ENCODE measurements at regions not wholly inside any gene's neighbourhood (a gene's known extent, or its start where the extent isn't known, plus 50 kb on each side); places are given as distances from the start of the nearest gene placed in this dataset.

DNA sequence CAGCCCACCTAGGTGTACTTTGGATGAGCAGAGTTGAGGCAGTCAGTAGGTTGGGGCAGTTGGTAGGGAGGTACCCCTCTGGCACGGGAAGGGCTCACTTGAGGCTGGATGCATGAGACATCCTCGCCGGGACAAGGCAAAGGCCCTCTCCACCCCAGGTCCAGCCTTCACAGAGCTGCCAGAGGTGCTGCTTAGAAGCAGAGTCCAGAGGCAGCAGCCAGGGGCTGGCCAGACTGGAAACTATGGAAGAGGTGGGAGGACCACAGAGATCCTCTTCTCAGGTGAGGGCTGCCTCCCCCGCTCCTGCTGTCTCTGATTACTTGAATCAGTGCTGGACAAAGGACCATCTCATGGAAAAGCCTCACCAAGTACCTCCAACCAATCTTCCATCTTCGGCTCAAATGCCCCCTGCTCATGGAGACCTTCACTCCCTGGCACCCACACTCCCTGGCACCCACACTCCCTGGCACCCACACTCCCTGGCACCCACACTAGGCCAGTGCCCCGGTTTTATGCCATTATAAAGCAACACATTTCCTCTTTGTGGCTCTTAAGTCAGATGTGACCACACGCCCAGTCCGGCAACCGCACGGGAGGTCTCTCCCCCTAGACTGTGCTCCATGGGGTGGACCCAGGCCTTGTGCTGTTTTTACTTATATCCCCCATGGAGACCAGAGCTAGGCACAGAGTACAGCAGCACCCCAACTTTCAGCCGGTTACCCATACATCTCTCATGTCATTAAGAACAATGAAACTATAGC, 100.1 kb downstream of the YTHDF1 start:
- no peak for DNase-seq

DNA sequence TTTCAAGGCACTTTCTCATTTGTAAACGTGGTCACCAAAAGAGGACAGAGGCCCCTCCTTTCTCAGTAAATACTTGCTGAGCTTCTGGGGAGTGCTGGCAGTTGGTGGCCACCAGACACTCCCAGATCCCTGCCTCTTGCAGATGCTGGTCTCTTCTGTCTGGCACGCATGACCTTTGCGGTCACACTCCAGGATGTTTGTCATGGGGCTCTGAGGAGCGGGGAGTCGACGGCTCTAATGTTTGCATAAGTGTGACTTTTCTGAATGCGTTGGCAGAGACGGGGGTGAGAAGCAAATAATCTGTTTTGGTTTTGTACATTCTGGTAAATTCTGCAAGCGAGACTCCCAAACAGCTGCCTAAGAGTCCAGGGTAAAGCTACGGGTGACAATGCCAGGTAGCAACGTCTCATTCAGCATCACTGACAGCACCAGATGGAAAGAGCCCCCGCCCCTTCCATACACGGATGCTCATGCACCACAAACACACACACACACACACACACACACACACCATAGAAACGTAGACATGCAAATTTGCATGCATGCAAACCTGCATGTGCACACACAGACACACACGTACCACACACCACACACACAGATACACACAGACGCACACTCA, 101.1 kb downstream of the YTHDF1 start:
- no peak for DNase-seq

DNA sequence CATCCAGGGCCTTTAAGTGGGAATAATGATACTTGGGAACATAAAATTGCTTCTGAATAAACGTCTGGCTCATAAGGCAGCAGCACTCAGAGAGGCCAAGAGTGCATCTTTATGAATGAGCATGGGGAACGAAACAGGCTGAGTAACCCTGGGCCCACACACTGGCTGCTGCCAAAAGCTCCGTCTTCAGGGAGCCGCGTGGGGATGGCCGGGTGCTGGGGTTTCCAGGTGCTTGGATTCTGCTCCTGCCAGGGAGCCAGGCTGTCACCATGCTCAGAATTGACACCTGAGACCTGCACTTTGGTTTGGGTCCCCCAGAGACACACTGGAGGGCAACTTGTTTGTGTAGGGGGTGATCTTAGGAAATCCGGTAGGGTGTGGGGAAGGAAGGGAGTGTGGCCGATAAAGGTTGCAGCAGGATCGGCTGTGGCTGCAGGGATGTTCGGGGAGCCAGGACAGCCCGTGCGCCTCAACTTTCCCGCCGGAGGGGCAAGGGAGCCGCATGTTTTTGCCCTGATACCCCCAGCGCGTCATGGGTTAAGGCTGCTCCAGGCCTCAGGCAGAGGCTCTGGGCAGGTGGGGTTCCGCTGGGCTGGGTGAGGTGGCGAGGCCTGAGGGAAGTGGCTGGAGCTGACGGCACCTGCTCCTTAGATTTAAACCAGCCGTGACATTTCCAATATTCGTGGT, 101.8 kb downstream of the YTHDF1 start:
- DNase-seq: no peak

DNA sequence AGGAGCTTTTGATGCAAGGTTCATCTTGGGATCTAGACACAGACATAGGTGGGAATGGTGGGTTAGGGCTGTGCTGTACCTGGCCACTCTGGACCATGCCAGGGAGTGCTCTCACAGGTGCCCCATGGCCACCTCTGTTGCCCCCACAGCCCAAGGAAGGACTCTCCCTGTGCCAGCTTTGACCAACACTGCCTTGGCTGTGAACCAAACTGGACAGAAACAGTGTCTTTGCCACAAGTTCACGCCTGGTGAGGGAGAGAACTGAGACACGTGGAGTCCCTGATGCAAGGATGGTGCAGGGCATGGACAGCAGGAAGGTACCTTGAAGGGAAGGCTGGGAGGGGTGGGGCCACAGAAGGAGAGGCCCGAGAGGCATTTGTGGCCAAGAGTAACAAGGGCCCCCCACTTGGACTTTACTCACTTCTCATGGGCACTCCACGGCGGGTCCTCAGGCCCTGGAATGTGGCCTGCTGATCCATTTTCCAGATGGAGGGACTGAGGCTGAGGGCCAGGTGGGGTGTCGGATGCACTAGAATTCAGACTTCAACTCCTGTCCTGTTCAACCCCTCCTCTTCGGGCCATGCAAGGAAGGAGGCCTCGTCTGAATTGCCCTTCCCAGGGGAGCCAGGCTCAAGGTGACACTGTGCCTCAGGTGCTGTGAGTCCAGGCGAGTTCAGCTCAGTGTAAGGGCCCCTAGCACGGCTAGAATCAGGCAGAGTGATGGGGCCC, 103.3 kb downstream of the YTHDF1 start:
- DNase-seq: no peak

DNA sequence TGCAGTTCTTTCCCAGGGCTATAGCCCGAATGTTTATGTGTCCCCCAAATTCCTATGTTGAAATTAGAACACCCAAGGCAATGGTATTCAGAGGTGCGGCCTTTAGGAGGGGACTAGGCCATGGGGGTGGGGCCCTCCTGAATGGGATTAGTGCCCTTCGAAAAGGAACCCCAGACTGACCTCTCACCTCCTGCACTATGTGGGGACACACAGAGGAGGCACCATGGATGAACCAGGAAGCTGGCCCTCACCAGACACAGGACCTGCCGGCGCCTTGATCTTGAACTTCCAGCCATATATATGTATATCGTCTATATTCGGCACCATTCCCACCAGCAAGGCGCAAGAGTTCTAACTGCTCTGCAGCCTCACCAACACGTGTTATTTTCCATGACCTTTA, 101.5 kb upstream of the BHLHE23 start:
- DNase-seq: no peak

DNA sequence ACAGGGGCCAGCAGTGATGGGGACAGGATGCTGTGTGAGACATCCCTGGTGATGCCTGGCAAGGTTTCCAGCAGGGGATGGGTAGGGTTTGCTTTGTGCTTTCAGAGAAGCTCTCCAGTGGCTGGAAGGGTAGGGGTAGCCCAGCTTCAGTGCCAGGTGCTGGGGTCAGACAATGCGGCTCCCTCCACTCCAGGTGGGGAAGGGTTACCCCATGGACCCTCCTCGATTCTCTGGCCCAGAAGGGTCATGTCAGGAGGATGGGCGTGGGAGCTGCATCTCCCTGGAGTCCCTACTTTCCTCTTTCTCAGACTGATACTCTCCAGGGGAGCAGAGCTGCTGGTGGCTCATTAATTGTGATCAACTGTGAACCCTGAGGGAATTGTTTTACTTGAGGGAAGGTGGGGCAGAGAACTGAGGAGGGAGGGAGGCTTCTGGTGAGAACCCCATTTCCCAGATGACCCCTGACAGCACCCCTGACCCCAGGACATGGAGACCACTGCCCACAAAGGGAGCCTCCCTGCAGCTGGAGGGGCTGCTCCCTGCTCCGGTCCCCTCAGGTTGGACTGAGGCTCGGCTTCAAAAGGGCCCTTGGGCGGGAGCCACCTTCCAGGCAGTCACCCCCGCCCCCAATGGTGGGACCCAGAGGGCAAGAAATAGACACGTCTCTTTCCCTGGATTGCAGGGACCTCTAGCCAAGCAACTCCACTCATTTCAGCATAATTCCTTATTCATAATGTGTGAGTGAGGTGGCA, 100.9 kb upstream of the BHLHE23 start:
- DNase-seq: no peak

DNA sequence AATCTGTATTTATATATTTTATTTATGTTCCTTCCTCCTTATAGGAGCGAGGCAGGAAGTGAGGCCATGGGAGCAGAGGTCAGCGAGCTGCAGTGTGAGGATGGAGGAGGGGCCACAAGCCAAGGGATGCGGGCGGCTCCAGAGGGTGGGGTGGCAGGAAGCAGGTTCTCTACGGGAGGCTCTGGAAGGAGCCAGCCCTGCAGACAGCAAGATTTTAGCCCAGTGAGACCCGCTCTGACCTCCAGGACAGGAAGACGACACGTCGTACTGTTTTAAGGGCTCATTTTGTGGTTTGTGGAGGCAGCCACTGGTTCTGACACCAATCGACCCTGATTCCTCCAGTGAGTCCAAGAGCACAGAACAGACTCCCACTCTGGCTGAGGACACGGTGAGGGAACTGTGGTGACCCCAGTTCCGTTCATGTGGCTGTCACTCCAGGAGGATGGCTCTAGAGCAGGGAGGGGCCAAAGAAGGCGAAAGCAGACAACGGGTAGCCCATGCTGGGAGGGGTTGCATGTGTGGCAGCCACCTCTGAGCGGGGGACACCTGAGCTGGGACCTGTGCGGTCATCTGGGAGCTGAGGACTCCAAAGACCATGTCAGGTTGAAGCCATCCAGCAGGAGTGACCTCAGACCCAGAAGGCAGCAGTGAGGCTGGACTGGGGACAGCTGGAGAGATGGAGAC, 100.1 kb upstream of the BHLHE23 start:
- DNase-seq: no peak

DNA sequence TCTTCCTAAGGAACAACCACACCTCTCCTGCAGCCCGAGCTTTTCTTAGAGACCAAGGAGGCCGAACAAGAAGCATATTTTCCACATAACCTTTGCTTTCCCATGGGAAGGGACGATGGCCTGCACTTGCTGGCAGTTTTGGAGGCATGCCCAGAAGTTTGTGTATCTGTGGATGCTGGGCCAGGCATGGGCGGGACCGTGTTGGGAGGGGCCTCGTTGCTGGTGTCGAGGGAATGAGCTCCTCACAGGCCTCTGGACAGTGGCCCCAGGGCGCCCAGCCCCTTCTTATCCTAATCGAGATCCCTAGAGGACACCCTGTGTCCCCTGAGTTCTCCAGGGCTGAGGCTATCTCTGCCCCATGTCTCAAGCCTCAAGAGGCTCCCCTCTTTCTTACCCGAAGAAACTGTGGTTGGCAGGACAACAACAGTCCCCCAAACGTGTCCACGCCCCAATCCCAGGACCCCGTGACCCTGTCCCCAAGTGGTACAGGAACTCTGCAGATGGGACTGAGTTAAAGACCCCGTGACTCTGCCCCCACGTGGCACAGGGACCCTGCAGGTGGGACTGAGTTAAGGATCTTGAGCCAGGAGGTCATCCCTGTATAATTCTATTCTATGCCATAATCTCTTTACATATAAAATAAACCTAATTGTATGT, 99.5 kb upstream of the BHLHE23 start:
- DNase-seq: no peak

DNA sequence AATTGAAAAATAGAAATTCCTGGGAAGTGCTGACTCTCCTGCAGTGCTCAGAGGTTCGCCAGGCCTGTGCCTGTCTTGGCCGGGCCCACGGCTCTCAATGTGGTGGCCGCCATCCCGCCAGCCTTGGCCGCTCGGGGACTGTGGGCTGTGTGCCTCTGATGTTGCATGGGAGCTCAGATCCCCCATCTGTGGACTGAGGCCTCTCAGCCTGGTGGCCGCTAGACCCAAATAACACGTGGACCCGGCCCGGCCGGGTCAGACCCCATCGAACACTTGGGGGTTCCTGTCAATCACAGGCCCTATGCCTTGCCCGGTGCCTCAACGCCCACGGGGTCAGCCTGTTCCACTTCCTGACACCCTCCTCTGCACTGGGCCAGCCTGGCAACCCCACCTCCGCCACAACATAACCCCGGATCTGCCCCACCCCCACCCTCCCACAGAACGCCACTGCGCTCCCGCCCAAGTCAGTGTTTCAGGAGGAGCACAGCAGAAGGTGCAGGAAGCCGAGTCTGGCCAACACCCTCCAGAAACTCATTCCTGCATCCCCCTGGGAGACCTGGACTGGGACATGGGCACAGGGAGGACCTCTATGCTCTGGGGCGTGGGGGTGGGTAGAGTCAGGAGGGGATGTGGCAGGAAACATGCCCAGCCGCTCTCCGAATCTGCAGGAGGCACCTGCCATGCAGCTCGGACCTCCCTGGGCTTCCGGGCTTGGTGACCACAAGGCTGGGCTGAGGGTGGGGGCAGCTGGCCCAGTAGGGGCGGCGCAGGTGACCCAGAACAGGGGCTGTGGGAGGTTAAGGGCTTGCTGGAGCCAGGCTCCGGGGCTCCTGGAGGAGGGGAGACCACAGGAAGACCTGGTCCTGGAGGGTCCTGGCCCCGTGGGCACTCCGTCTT, 98.7 kb upstream of the BHLHE23 start:
- no peak for DNase-seq

DNA sequence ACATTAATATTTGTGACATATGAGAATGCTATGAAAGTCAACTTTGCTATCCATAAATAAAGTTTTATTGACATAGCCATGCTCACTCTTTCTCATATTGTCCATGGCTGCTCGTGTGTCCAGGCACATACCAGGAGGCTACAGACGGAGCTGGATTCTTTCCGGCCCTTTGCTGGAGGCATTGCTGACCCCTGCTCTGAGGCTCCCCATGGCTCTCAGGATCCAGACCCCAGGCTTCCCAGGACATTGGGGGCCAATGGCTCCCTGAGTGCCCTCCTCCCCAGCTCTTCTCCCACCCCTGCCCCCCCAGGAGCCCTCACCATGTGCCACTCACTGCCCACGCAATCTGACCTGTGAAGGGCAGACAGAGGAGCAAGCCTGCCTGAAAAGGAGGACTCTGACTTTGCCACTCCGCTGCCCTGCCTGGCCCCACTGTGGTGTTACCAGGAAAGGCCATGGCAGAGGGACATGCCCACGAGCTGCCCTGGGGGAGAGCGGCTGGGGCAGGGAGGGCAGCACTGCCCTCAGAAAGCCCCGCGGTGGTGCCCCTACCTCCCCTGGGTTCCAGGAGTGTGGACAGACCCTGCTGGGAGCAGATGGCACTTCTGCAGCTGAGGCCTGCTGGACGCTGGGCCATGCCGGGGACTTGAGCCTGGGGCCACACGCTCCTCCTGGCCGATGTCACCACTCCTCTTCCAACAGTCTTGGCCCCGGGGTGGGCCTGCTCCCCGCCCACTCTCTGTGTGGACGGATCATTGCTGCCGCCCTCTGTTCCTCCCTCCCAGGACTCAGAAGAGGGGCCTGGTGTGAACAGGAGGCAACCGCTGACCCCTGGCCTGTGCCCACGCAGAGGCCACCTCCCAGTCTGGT, 97.8 kb upstream of the BHLHE23 start:
- DNase-seq: no peak

DNA sequence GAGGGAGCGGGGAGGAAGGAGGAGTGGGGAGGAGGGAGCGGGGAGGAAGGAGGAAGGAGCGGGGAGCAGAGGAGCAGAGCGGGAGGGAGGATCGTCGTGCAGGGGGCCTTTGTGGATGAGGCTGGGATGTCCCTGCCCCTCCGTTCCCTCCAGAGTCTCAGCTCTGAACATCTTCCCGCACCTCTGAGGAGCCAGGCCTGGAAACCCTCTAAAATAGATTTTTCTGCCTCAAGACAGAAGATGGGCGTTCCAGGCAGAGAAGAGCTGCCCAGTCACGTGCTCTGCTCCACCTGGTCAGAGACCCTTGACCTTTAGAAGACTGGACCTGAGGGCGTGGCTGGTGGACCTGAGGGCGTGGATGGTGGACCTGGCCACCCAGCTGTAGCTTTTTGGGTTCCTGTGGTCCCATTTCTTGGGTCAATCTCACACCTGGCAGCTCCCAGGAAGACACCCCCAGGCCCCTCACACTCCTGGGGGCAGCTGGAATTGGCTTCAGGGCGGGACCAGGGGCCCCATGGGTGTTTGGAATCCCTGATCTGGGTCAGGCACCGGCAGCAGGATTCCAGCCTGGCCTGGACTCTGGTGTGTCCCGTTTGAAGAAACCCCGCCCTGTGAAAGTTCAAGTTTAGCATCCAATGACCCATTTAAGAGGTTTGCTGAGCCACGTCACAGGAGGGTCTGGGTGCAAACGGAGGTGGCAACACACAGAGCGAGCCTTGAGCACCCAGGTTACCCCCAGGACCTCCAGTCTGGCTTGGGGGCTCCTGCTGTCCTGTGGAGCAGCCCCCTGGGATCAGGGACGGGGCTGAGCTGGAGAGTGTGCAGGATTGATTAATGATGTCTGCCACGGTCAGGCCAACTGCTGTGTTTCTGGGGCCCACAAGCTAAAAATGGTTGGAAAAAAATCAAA, 96.9 kb upstream of the BHLHE23 start:
- DNase-seq: peak; percentile 4

DNA sequence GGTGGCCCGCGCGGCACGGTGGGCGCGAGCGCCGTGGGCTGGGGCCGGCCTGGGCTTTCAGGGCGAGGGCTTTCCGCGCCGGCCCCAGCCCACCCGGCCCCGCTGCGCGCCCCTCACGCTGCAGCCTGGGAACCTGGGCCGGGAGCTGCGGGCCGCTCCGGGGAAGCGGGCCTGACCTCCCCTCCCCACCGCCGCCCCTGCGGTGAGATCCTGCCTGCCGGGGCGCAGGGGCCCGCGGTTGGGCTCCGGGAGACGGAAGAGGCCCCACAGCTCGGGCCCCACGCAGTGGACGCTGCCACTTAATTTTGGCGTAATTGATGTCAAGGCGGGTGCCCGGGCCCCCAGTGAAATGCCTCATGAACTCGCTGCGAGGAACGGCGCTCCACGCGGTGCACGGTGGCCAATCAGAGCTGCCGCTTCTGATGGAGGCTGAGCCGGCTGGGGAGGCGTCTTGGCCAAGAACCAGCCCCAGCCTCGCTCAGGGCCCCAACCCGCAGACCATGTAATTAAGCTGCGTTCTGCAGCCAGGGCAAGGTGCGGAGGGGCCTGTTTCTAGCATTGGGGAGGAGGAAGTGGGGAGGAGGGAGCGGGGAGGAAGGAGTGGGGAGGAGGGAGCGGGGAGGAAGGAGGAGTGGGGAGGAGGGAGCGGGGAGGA, 96.1 kb upstream of the BHLHE23 start:
- peak; percentile 39 for DNase-seq

DNA sequence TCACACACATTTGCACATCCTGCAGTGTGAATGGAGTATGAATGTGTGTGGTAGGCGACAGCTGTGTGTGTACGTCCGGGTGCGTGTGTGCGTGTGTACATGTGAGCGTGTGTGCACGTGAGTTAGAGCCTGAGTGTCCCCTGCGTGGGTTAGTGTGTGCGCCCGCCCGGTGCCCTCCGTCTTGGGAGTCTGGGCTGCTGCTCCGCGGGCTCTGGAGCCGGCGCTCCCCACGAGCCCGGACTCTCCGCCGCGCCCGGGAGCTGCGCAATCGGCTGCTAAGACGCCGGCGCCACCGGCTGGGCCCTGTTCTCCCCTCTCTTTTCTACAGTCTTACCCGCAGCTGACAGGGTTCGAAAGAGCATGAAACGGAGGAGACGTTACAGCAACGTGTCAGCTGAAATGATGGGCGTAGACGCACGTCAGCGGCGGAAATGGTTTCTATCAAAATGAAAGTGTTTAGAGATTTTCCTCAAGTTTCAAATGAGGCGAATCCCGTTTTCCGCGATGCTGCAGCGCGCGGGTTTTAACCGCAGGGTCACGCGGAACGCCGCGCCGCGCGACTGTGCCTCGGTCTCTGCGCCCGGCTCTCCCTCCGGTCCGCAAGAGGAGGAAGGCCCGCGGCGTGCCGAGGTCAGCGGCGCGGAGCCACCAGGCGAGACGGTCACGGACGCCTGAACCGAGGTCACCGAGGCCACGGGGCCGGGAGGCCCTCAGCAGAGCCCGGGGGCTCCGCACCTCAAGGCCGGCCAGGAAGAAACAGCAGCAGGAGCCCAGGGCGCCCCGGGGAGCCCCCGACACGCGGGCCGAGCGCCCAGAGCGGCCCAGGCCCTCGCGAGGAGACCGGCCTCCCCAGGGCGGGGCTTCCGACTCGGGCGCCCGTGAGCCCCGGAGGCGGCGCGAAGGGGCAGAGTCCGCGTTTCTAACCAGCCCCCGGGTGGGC, 95.3 kb upstream of the BHLHE23 start:
- peak; percentile 56 for DNase-seq

DNA sequence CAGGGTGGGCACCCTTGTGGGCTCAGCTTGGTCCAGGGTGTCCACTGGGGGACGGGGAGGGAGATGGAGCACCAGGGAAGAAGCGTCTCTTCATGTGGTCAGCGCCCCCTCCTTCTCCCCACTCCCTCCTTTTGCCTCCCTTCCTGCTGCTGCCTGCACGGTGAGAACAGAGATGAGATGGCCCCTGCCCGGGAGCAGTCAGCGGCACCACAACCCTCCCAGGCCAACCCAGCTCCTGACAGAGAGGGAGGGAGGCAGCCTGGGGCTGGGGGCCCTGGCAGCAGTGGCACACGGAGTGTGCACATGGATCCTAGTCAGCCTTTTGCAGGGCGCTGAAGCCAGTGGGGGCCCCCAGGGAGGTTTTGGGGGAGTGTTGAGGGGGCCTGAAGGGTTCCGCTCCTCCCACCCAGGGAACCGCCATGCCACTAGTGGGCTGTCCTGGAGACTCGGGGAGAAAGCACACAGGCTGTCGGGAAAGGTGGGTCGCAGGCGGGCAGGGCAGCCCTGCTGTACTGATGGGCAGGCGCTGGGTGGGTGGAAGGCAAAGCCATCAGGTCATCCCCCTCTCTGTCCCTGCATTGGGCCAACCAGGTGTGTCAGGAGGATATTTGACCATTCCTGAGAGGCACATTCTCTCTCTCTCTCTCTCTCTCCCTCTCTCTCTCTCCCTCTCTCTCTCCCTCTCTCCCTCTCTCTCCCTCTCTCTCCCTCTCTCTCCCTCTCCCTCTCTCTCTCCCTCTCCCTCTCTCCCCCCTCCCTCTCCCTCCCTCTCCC, 94.3 kb upstream of the BHLHE23 start:
- DNase-seq: no peak

DNA sequence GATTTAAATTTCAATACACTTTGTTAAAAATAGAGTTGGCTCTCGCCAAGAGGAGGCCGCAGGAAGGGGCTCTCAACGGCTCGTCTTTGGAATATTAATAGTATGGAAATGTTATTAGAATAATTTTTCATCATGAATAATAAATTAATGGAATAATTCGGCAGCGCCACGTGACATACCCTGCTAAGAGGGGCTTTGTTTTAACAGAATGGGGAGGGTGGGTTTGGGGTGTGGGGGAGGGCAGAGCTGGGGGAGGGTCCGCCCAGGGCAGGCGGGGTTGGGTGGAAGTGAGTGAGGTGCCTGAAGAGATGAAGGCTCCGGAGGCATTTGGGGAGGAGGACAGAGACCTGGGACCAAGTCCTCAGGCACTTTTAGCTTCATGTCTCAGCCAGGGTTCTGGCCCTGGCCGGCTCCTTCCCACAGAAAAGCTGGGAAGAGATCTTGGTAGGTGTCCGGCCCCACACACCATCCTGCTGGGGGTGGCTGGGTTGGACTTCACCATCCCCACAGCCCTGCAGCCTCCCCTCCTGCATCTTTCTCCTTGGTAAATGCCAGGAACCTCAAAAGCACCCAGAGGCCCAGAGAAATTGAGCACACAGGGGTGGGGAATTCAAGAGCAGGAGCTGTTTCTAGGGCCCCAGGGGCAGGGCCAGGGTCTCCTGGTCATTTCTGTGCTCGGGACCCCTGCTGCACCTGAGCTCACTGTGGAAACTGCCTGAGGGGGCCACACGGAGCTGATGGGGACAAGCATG, 93.6 kb upstream of the BHLHE23 start:
- DNase-seq: no peak

All from fibroblast of skin of scalp (primary cell).